Skeletal muscle cell (primary cell): ENCODE measurements at regions not wholly inside any gene's neighbourhood (a gene's known extent, or its start where the extent isn't known, plus 50 kb on each side); places are given as distances from the start of the nearest gene placed in this dataset.

Source experiments
- DNase-seq: peaks from one replicate; pipeline ENCODE4 v3.0.0-alpha.2; 2010; ENCODE audit warnings: low read depth
- H3K4me3 ChIP-seq: 2 replicates; pipeline ENCODE4 v1.5.1; 2011; ENCODE audit warnings: low read depth, mild to moderate bottlenecking, control low read depth, low read length, moderate library complexity

GRCh38 chr6:88558981-88559380, 392.8 kb upstream of the CNR1 start:
- H3K4me3 ChIP-seq: no peak overlapping the region
- DNase-seq: no peak

- DNase-seq: no peak
- no peak overlapping the region for H3K4me3 ChIP-seq
Observed at GRCh38 chr6:88556663-88557062, 390.5 kb upstream of the CNR1 start.

- DNase-seq: no peak
- H3K4me3 ChIP-seq: no peak overlapping the region
Observed at GRCh38 chr6:88548891-88549505, 382.9 kb upstream of the CNR1 start.

GRCh38 chr6:88547768-88548167, 381.6 kb upstream of the CNR1 start:
- no peak overlapping the region for H3K4me3 ChIP-seq
- DNase-seq: no peak

GRCh38 chr6:88545991-88546390, 379.8 kb upstream of the CNR1 start:
- H3K4me3 ChIP-seq: no peak overlapping the region
- DNase-seq: no peak

GRCh38 chr6:88544986-88545612, 379.0 kb upstream of the CNR1 start:
- DNase-seq: no peak
- H3K4me3 ChIP-seq: no peak overlapping the region

GRCh38 chr6:88539295-88539764, 373.2 kb upstream of the CNR1 start:
- no peak overlapping the region for H3K4me3 ChIP-seq
- no peak for DNase-seq

GRCh38 chr6:88538840-88539239, 372.7 kb upstream of the CNR1 start:
- H3K4me3 ChIP-seq: no peak overlapping the region
- no peak for DNase-seq

- no peak overlapping the region for H3K4me3 ChIP-seq
- no peak for DNase-seq
Observed at GRCh38 chr6:88538130-88538706, 372.1 kb upstream of the CNR1 start.

- H3K4me3 ChIP-seq: no peak overlapping the region
Observed at GRCh38 chr6:88536071-88536625, 370.0 kb upstream of the CNR1 start.

GRCh38 chr6:88535306-88535705, 369.2 kb upstream of the CNR1 start:
- no peak overlapping the region for H3K4me3 ChIP-seq
- no peak for DNase-seq

More at GRCh38 chr6:88536071-88536625, 370.0 kb upstream of the CNR1 start:
- DNase-seq: no peak

GRCh38 chr6:88532241-88532860, 366.2 kb upstream of the CNR1 start:
- H3K4me3 ChIP-seq: no peak overlapping the region
- DNase-seq: no peak

GRCh38 chr6:88529726-88530125, 363.6 kb upstream of the CNR1 start:
- H3K4me3 ChIP-seq: no peak overlapping the region
- DNase-seq: no peak

GRCh38 chr6:88520445-88520844, 354.3 kb upstream of the CNR1 start:
- no peak overlapping the region for H3K4me3 ChIP-seq
- no peak for DNase-seq

- H3K4me3 ChIP-seq: no peak overlapping the region
- no peak for DNase-seq
Observed at GRCh38 chr6:88520017-88520338, 353.8 kb upstream of the CNR1 start.

GRCh38 chr6:88519301-88520016, 353.3 kb upstream of the CNR1 start:
- H3K4me3 ChIP-seq: no peak overlapping the region
- DNase-seq: no peak

- no peak overlapping the region for H3K4me3 ChIP-seq
- no peak for DNase-seq
Observed at GRCh38 chr6:88517737-88518136, 351.6 kb upstream of the CNR1 start.

- H3K4me3 ChIP-seq: no peak overlapping the region
- no peak for DNase-seq
Observed at GRCh38 chr6:88513920-88514319, 347.8 kb upstream of the CNR1 start.

GRCh38 chr6:88513471-88513870, 347.3 kb upstream of the CNR1 start:
- no peak for DNase-seq

GRCh38 chr6:88512951-88513350, 346.8 kb upstream of the CNR1 start:
- DNase-seq: no peak
- no peak overlapping the region for H3K4me3 ChIP-seq

More at GRCh38 chr6:88513471-88513870, 347.3 kb upstream of the CNR1 start:
- no peak overlapping the region for H3K4me3 ChIP-seq
